IMR-90 (cell line): ENCODE measurements at regions not wholly inside any gene's neighbourhood (a gene's known extent, or its start where the extent isn't known, plus 50 kb on each side); places are given as distances from the start of the nearest gene placed in this dataset.
A peak's percentile ranks its signal among the peaks of the same experiment; 100 is the strongest.

ENCODE experiments used
- ATAC-seq: fragments of 200-7000 bp; cut with Tn5 transposase; 2 replicates; pipeline ENCODE4 v1.9.1; 2020; ENCODE audit warnings: low read depth, mild to moderate bottlenecking, moderate library complexity
- BruUV-seq: library from RNA; stranded (reverse); fragments of 400-500 nt; replicated peaks from 2 replicates; lab custom pipeline; 2021; lab: Mats Ljungman, UMichigan
- CTCF ChIA-PET: fragments of 300-600 bp; formaldehyde crosslinking; extraction: SDS; loops from one replicate; lab custom pipeline; 2021; ENCODE audit warnings: antibody characterized with exemption; lab: Yijun Ruan, JAX
- POLR2A ChIA-PET: fragments of 300-600 bp; sonication (Branson Sonifier 250); formaldehyde crosslinking; loops from one replicate; lab custom pipeline; 2022; ENCODE audit warnings: antibody characterized with exemption; ENCODE audit not compliant: unreplicated experiment; lab: Charles Lee
- DNase-seq: peaks from one replicate; pipeline ENCODE4 v3.0.0; 2013
- H2AFZ ChIP-seq: replicated peaks from 2 replicates; pipeline ENCODE3; 2013; ENCODE audit warnings: low read length, mild to moderate bottlenecking; ENCODE audit not compliant: poor library complexity
- H2AK5ac ChIP-seq: 2 replicates; pipeline ENCODE4 v1.6.1; 2013; ENCODE audit warnings: low read depth, low read length, inconsistent platforms
- H2AK9ac ChIP-seq: replicated peaks from 2 replicates; pipeline ENCODE3; 2013; ENCODE audit warnings: mild to moderate bottlenecking, low read depth, low read length, moderate library complexity; ENCODE audit not compliant: poor library complexity
- H2BK120ac ChIP-seq: 2 replicates; pipeline ENCODE4 v1.6.1; 2013; ENCODE audit warnings: low read depth, low read length, inconsistent platforms
- H2BK15ac ChIP-seq: 3 replicates; pipeline ENCODE4 v1.6.1; 2013; ENCODE audit warnings: low read depth, low read length, inconsistent platforms
- H2BK20ac ChIP-seq: 2 replicates; pipeline ENCODE4 v1.6.1; 2013; ENCODE audit warnings: low read depth, mild to moderate bottlenecking, inconsistent platforms, low read length, moderate library complexity
- H2BK5ac ChIP-seq: 2 replicates; pipeline ENCODE4 v1.6.1; 2013; ENCODE audit warnings: mild to moderate bottlenecking, low read depth, low read length, inconsistent platforms; ENCODE audit not compliant: poor library complexity, severe bottlenecking
- H3K14ac ChIP-seq: replicated peaks from 2 replicates; pipeline ENCODE4 v1.6.1; 2013; ENCODE audit warnings: low read depth, low read length, inconsistent platforms
- H3K18ac ChIP-seq: 2 replicates; pipeline ENCODE4 v1.6.1; 2013; ENCODE audit warnings: low read depth, low read length, control low read depth
- H3K23ac ChIP-seq: 2 replicates; pipeline ENCODE4 v1.6.1; 2013; ENCODE audit warnings: low read depth, low read length, inconsistent platforms
- H3K27ac ChIP-seq: 2 replicates; pipeline ENCODE4 v1.5.1; 2013; ENCODE audit warnings: mild to moderate bottlenecking, control low read depth, low read length; ENCODE audit not compliant: insufficient read depth
- H3K27me3 ChIP-seq: 2 replicates; pipeline ENCODE4 v1.6.1; 2013; ENCODE audit warnings: low read length; ENCODE audit not compliant: control insufficient read depth, insufficient read depth
- H3K36me3 ChIP-seq: 2 replicates; pipeline ENCODE4 v1.6.1; 2013; ENCODE audit warnings: low read length, mixed read lengths; ENCODE audit not compliant: control insufficient read depth, insufficient read depth
- H3K4ac ChIP-seq: 2 replicates; pipeline ENCODE4 v1.6.1; 2013; ENCODE audit warnings: low read depth, low read length, inconsistent platforms
- H3K4me1 ChIP-seq: 2 replicates; pipeline ENCODE4 v1.6.1; 2013; ENCODE audit warnings: low read length, mixed read lengths; ENCODE audit not compliant: control insufficient read depth, insufficient read depth
- H3K4me2 ChIP-seq: 2 replicates; pipeline ENCODE4 v1.6.1; 2013; ENCODE audit warnings: low read depth, mild to moderate bottlenecking, control low read depth, low read length, moderate library complexity
- H3K4me3 ChIP-seq: 2 replicates; pipeline ENCODE4 v1.5.1; 2013; ENCODE audit warnings: low read depth, mild to moderate bottlenecking, control low read depth, low read length, moderate library complexity; ENCODE audit not compliant: insufficient read depth
- H3K56ac ChIP-seq: 2 replicates; pipeline ENCODE4 v1.6.1; 2013; ENCODE audit warnings: low read length, inconsistent platforms; ENCODE audit not compliant: insufficient read depth; ENCODE audit errors: extremely low read depth
- H3K79me1 ChIP-seq, 2 experiments: 2 replicates each; pipeline ENCODE4 v1.6.1; 2013; ENCODE audit warnings: low read length in 2 of 2, inconsistent platforms in 1 of 2, low read depth in 1 of 2
- H3K9ac ChIP-seq: 2 replicates; pipeline ENCODE4 v1.6.1; 2013; ENCODE audit warnings: low read depth, low read length, control low read depth
- H3K9me1 ChIP-seq: 2 replicates; pipeline ENCODE4 v1.6.1; 2013; ENCODE audit warnings: low read length, inconsistent platforms; ENCODE audit not compliant: insufficient read depth
- H3K9me3 ChIP-seq: 2 replicates; pipeline ENCODE4 v1.6.1; 2013; ENCODE audit warnings: low read length; ENCODE audit not compliant: control insufficient read depth, insufficient read depth
- H4K20me1 ChIP-seq: 2 replicates; pipeline ENCODE4 v1.6.1; 2013; ENCODE audit warnings: low read length, inconsistent platforms; ENCODE audit not compliant: insufficient read depth
- H4K5ac ChIP-seq: 2 replicates; pipeline ENCODE4 v1.6.1; 2013; ENCODE audit warnings: mild to moderate bottlenecking, low read depth, low read length, control low read depth
- H4K8ac ChIP-seq, 2 experiments: 2 replicates each; pipeline ENCODE4 v1.6.1; 2013; ENCODE audit warnings: low read depth in 2 of 2, low read length in 2 of 2, control low read depth in 1 of 2, inconsistent platforms in 1 of 2
- H4K91ac ChIP-seq: 2 replicates; pipeline ENCODE4 v1.6.1; 2013; ENCODE audit warnings: low read depth, low read length, inconsistent platforms; ENCODE audit not compliant: insufficient read depth
- CHD1 ChIP-seq: IDR thresholded peaks from 2 replicates; pipeline ENCODE4 v1.6.1; 2012; ENCODE audit warnings: low read depth, low read length, improper control_type of control experiment
- MAFK ChIP-seq: IDR thresholded peaks from 2 replicates; pipeline ENCODE4 v1.6.1; 2012; ENCODE audit warnings: low read depth, low read length, improper control_type of control experiment
- MXI1 ChIP-seq: IDR thresholded peaks from 2 replicates; pipeline ENCODE4 v1.6.1; 2012; ENCODE audit warnings: low read depth, mild to moderate bottlenecking, low read length, moderate library complexity, borderline replicate concordance
- WGBS, 2 experiments: methylation state at CpG; one replicate each; pipeline versions ENCODE4 v1.1.5 to v1.1.7; 2013; ENCODE audit warnings: missing lambda C conversion rate in 2 of 2; ENCODE audit not compliant: insufficient read length in 1 of 2; ENCODE audit errors: extremely low coverage in 2 of 2; 5-methylcytosine and 5-hydroxymethylcytosine counted together
- dilution Hi-C: fragments of 300-500 bp; cut with HindIII; formaldehyde crosslinking; loops from one replicate; pipeline ENCODE4 v1.14.3; 2018; ENCODE audit warnings: low sequenced_read_pairs; ENCODE audit not compliant: unreplicated experiment
- in situ Hi-C: fragments of 300-500 bp; cut with MboI; formaldehyde crosslinking; loops from 3 replicates; pipeline ENCODE4 v1.14.3; 2019; ENCODE audit warnings: low sequenced_read_pairs, inconsistent platforms, mixed read lengths
- intact Hi-C: fragments of 100-400 bp; cut with micrococcal nuclease; formaldehyde crosslinking; loops from 2 replicates; pipeline ENCODE4 v1.10.0; 2022
- TF ChIP-seq, protein P1 (sequence below): conservative IDR thresholded peaks from 2 replicates; pipeline ENCODE4 v1.5.1; 2012; ENCODE audit warnings: mild to moderate bottlenecking, low read depth, low read length, improper control_type of control experiment

DNA sequence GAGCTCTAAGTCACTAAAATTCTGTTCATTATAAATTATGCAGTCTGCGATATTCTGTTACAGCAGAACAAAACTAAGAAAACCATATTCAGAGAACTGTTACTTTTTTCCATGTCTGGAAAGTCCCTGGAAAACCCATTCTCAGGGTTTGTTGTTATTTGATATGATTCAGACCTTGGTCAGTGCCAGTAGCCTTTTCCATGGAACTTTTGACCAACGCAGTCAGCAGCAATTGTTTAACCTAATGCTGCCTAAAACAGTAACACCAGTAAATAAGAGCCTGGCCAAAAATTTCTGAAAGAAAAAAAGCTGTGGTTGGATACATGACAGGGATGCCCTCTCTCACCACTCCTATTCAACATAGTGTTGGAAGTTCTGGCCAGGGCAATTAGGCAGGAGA, 402.7 kb downstream of the TBC1D4 start:
- Histone ChIP-seq H3K4ac (no peak overlapping the region), H3K27ac (no peak overlapping the region), H3K14ac (no peak overlapping the region), H3K9me1 (no peaks in the 10 kb centered on the region), H2AFZ (no peak overlapping the region), H2AK5ac (no peak overlapping the region), H3K4me3 (no peak overlapping the region), H4K8ac (no peak overlapping the region), H3K27me3 (no peaks in the 10 kb centered on the region), H3K9me3 (no peaks in the 10 kb centered on the region), H3K36me3 (no peaks in the 10 kb centered on the region), H4K20me1 (no peaks in the 10 kb centered on the region), H2BK20ac (no peak overlapping the region), H3K23ac (no peak overlapping the region), H2BK5ac (no peak overlapping the region), H3K4me2 (no peak overlapping the region), H2BK120ac (no peak overlapping the region), H2AK9ac (no peak overlapping the region), H3K9ac (no peak overlapping the region), H4K5ac (no peak overlapping the region), H4K91ac (no peak overlapping the region), H3K4me1 (no peaks in the 10 kb centered on the region), H2BK15ac (no peak overlapping the region), H3K56ac (no peak overlapping the region), H3K79me1 (no peaks in the 10 kb centered on the region), H3K18ac (no peak overlapping the region)
- dilution Hi-C loops (no loop called here), intact Hi-C loops (no loop called here), in situ Hi-C loops (no loop called here)
- POLR2A ChIA-PET: no interaction called here
- no CpG with 5 or more reads among the region's 2 CpGs for WGBS, 2 experiments
- DNase-seq: peak; percentile 66
- BruUV-seq: no TSS peak
- ATAC-seq: peak; percentile 56; the same call in 1 of the 2 replicates
- TF ChIP-seq MXI1: no peak
- TF ChIP-seq CHD1: no peak
- TF ChIP-seq, protein P1, sequence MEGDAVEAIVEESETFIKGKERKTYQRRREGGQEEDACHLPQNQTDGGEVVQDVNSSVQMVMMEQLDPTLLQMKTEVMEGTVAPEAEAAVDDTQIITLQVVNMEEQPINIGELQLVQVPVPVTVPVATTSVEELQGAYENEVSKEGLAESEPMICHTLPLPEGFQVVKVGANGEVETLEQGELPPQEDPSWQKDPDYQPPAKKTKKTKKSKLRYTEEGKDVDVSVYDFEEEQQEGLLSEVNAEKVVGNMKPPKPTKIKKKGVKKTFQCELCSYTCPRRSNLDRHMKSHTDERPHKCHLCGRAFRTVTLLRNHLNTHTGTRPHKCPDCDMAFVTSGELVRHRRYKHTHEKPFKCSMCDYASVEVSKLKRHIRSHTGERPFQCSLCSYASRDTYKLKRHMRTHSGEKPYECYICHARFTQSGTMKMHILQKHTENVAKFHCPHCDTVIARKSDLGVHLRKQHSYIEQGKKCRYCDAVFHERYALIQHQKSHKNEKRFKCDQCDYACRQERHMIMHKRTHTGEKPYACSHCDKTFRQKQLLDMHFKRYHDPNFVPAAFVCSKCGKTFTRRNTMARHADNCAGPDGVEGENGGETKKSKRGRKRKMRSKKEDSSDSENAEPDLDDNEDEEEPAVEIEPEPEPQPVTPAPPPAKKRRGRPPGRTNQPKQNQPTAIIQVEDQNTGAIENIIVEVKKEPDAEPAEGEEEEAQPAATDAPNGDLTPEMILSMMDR: no peak
- no peak for TF ChIP-seq MAFK
- CTCF ChIA-PET: no interaction called here
